ENCODE measurements at regions not wholly inside any gene's neighbourhood (a gene's known extent, or its start where the extent isn't known, plus 50 kb on each side); places are given as distances from the start of the nearest gene placed in this dataset.

- H3K4me1 ChIP-seq = no peaks in the 10 kb centered on the region
- TF ChIP-seq, protein P1, sequence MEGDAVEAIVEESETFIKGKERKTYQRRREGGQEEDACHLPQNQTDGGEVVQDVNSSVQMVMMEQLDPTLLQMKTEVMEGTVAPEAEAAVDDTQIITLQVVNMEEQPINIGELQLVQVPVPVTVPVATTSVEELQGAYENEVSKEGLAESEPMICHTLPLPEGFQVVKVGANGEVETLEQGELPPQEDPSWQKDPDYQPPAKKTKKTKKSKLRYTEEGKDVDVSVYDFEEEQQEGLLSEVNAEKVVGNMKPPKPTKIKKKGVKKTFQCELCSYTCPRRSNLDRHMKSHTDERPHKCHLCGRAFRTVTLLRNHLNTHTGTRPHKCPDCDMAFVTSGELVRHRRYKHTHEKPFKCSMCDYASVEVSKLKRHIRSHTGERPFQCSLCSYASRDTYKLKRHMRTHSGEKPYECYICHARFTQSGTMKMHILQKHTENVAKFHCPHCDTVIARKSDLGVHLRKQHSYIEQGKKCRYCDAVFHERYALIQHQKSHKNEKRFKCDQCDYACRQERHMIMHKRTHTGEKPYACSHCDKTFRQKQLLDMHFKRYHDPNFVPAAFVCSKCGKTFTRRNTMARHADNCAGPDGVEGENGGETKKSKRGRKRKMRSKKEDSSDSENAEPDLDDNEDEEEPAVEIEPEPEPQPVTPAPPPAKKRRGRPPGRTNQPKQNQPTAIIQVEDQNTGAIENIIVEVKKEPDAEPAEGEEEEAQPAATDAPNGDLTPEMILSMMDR (IDR thresholded peaks at IDR 0.05) = no peak
- H3K4me3 ChIP-seq = no peak overlapping the region
- no peaks in the 10 kb centered on the region for H3K27me3 ChIP-seq (ENCODE audit: low read depth)
- H3K27ac ChIP-seq = no peak overlapping the region
- ATAC-seq (no peak), DNase-seq (no peak)
- H3K36me3 ChIP-seq = no peaks in the 10 kb centered on the region
- intact Hi-C loops (cut with DNase I) = no loop called here
- no peaks in the 10 kb centered on the region for H3K9me3 ChIP-seq
Observed at GRCh38 chr6:91281901-91282300, 695.0 kb upstream of the MAP3K7 start.

- no peaks in the 10 kb centered on the region for H3K4me1 ChIP-seq
- H3K9me3 ChIP-seq = no peaks in the 10 kb centered on the region
- no peak overlapping the region for H3K4me3 ChIP-seq
- no peak overlapping the region for H3K27ac ChIP-seq
- TF ChIP-seq, protein P1 (IDR thresholded peaks at IDR 0.05) = no peak
- DNase-seq = no peak
- intact Hi-C loops (cut with DNase I) = no loop called here
- no peaks in the 10 kb centered on the region for H3K36me3 ChIP-seq
- no peaks in the 10 kb centered on the region for H3K27me3 ChIP-seq (ENCODE audit: low read depth)
- ATAC-seq = no peak
Observed at GRCh38 chr6:91280494-91280830, 693.6 kb upstream of the MAP3K7 start.

DNA sequence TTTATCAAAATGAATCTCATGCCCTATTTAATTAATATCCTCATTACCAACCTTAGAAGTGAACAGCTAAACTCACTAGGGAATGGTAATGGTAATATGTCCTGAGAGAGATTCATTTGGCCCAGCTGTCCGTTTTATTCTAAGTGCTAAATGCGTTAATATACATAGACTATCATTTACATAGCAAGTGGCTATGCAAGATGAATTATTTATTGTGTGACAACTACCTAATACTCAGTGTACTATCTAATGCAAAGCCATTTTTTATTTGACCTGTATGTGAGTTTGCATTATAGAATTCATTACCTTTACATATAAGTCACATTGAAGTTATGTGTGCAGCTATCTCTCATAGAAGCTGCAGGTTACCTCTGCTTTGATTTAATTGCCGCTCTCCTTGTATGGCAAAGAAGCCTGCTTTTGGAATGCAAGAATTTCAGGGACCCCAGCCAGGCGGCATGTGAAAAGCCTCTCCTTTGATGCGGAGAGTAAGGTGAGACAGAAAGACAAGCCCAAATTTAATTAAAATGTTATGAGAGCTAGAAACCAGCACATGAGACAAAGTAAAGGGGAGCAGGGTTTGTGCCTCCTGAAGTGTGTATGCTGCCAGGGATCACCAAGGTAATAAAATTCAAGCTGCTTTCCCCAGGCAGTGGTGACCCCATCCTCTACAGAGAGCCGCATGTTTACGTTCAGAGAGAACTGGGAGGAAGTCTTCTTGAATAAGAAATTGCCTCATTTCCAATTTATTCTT is 693.0 kb upstream of the MAP3K7 start:
- no peak overlapping the region for H3K4me3 ChIP-seq
- no peaks in the 10 kb centered on the region for H3K4me1 ChIP-seq
- no peaks in the 10 kb centered on the region for H3K9me3 ChIP-seq
- H3K27me3 ChIP-seq (ENCODE audit: low read depth) = no peaks in the 10 kb centered on the region
- no peaks in the 10 kb centered on the region for H3K36me3 ChIP-seq
- no peak overlapping the region for H3K27ac ChIP-seq
- intact Hi-C loops (cut with DNase I) = no loop called here
- no peak for ATAC-seq
- TF ChIP-seq, protein P1 (IDR thresholded peaks at IDR 0.05) = no peak
- no peak for DNase-seq

DNA sequence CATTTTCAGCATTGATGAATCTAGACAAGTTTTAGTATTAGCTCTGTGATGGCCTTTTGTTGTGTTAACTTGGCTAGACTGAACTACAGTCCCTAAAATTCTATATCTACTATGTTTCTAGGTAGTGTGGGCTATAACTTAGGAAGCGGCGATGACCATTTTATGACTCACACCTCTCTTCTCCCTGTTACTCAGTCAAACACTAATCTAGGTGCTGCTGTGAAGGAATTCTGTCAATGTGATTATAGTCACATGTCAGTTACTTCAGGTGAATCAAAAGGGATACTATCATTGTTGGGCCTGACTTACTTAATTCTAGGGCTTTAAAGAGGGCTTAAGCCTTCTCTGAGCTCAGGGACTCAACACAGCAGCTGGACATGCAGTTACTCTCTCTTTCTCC is 691.5 kb upstream of the MAP3K7 start:
- TF ChIP-seq, protein P1 (IDR thresholded peaks at IDR 0.05) = no peak
- no peak for ATAC-seq
- H3K36me3 ChIP-seq = no peaks in the 10 kb centered on the region
- no peak overlapping the region for H3K4me3 ChIP-seq
- H3K9me3 ChIP-seq = no peaks in the 10 kb centered on the region
- H3K4me1 ChIP-seq = no peaks in the 10 kb centered on the region
- intact Hi-C loops (cut with DNase I) = no loop called here
- H3K27me3 ChIP-seq (ENCODE audit: low read depth) = no peaks in the 10 kb centered on the region
- H3K27ac ChIP-seq = no peak overlapping the region
- DNase-seq = no peak

DNA sequence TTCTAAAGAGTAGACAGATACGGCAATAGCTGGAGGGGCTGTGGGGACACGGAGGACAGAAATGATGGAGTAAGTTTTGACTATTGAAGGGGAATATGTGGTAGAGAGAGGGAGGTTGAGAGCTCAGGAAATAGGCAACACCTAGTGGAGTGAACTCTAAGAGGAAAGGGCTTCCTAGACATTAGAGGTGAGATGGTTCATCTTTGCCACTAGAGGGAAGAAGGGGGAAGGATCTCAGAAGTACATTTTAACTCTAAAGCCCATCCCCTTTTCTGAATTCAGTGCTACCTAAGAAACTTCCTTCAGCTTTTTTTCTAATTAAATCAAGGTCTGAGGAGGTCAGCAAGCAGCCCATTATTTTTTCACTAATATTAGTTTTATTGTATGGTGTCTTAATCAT is 689.4 kb upstream of the MAP3K7 start:
- intact Hi-C loops (cut with DNase I) = no loop called here
- no peaks in the 10 kb centered on the region for H3K4me1 ChIP-seq
- no peak overlapping the region for H3K4me3 ChIP-seq
- DNase-seq (no peak), ATAC-seq (no peak)
- H3K27me3 ChIP-seq (ENCODE audit: low read depth) = no peaks in the 10 kb centered on the region
- TF ChIP-seq, protein P1 (IDR thresholded peaks at IDR 0.05) = no peak
- no peaks in the 10 kb centered on the region for H3K9me3 ChIP-seq
- H3K27ac ChIP-seq = no peak overlapping the region
- H3K36me3 ChIP-seq = no peaks in the 10 kb centered on the region

Data from lower lobe of right lung (tissue), 2 donors.